ENCODE measurements at regions not wholly inside any gene's neighbourhood (a gene's known extent, or its start where the extent isn't known, plus 50 kb on each side); places are given as distances from the start of the nearest gene placed in this dataset.

DNA sequence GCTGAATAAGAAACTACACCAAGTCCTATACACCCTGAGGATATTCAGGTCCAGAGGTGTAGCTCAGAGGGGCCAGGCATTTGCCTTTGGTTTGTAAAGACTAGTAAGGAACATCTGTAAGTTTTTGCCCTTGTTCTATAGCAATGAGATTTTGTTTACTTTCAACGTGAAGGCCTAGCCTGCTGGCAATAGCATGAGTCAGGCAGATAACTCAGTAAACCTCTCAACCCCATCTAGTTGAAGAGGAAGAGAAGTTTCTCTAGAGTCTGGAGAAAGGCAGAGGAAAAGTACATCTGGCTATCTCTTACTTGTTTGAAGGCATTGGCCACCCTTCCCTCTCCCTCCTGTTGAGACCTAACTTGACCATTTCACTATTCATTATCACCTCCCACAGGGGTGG, 70.3 kb upstream of the ZNF521 start:
- ATAC-seq (ENCODE audit: low read depth) (no peak), DNase-seq (no peak)
- H3K27ac Mint-ChIP-seq = no peak overlapping the region
- H3K9me3 Mint-ChIP-seq (ENCODE audit: insufficient read depth) = no peaks in the 10 kb centered on the region
- POLR2A ChIA-PET = no interaction called here
- Histone ChIP-seq H4K20me1 (ENCODE audit: control insufficient read depth, insufficient read depth, low read length, poor library complexity, severe bottlenecking) (no peaks in the 10 kb centered on the region), H3K36me3 (replicated peaks in 1 of 2; ENCODE audit: control extremely low read depth in 1 of 2, control insufficient read depth in 1 of 2, extremely low read depth in 1 of 2, insufficient read depth in 2 of 2, low read length in 1 of 2) (no peaks in the 10 kb centered on the region), H3K27me3 (replicated peaks in 1 of 4; ENCODE audit: control extremely low read depth in 1 of 4, control insufficient read depth in 3 of 4, insufficient read depth in 4 of 4, low read length in 3 of 4) (peaks cover 0 to 3% (median 0%) of the 10 kb centered on the region in 4 experiments), H3K4me2 (replicated peaks; ENCODE audit: low read depth, low read length, poor library complexity, severe bottlenecking) (no peak overlapping the region), H3K4me1 (ENCODE audit: control insufficient read depth in 2 of 2, insufficient read depth in 2 of 2, low read length in 2 of 2) (no peaks in the 10 kb centered on the region), H3K79me2 (ENCODE audit: control insufficient read depth, insufficient read depth, low read length) (no peaks in the 10 kb centered on the region), H3K4me3 (ENCODE audit: control extremely low read depth in 1 of 5, extremely low read depth in 1 of 5, insufficient read depth in 1 of 5, low read depth in 2 of 5, low read length in 4 of 5) (no peak overlapping the region), H3K9ac (ENCODE audit: low read length) (no peak overlapping the region), H3K27ac (ENCODE audit: low read length in 2 of 2) (no peak overlapping the region), H3K9me3 (ENCODE audit: control extremely low read depth in 1 of 3, control insufficient read depth in 2 of 3, insufficient read depth in 1 of 3, low read length in 2 of 3) (peaks cover 0 to 5% (median 0%) of the 10 kb centered on the region in 3 donors), H2AFZ (ENCODE audit: insufficient read depth, low read depth, low read length, poor library complexity, severe bottlenecking) (no peak overlapping the region)
- no peak overlapping the region for H3K4me3 Mint-ChIP-seq
- intact Hi-C loops (cut with micrococcal nuclease) = no loop called here
- H3K27me3 Mint-ChIP-seq = peaks cover 18% of the 10 kb centered on the region
- no CpG with 5 or more reads among the region's 1 CpG for WGBS (ENCODE audit: insufficient coverage)
- CTCF ChIA-PET = no interaction called here
- no peaks in the 10 kb centered on the region for H3K4me1 Mint-ChIP-seq
- TF ChIP-seq EZH2 (IDR thresholded peaks at IDR 0.05; ENCODE audit: borderline replicate concordance, insufficient read depth, low read depth, low read length, poor library complexity, severe bottlenecking) = no peak
- TF ChIP-seq, protein P1, sequence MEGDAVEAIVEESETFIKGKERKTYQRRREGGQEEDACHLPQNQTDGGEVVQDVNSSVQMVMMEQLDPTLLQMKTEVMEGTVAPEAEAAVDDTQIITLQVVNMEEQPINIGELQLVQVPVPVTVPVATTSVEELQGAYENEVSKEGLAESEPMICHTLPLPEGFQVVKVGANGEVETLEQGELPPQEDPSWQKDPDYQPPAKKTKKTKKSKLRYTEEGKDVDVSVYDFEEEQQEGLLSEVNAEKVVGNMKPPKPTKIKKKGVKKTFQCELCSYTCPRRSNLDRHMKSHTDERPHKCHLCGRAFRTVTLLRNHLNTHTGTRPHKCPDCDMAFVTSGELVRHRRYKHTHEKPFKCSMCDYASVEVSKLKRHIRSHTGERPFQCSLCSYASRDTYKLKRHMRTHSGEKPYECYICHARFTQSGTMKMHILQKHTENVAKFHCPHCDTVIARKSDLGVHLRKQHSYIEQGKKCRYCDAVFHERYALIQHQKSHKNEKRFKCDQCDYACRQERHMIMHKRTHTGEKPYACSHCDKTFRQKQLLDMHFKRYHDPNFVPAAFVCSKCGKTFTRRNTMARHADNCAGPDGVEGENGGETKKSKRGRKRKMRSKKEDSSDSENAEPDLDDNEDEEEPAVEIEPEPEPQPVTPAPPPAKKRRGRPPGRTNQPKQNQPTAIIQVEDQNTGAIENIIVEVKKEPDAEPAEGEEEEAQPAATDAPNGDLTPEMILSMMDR (IDR thresholded peaks at IDR 0.05) = no peak

DNA sequence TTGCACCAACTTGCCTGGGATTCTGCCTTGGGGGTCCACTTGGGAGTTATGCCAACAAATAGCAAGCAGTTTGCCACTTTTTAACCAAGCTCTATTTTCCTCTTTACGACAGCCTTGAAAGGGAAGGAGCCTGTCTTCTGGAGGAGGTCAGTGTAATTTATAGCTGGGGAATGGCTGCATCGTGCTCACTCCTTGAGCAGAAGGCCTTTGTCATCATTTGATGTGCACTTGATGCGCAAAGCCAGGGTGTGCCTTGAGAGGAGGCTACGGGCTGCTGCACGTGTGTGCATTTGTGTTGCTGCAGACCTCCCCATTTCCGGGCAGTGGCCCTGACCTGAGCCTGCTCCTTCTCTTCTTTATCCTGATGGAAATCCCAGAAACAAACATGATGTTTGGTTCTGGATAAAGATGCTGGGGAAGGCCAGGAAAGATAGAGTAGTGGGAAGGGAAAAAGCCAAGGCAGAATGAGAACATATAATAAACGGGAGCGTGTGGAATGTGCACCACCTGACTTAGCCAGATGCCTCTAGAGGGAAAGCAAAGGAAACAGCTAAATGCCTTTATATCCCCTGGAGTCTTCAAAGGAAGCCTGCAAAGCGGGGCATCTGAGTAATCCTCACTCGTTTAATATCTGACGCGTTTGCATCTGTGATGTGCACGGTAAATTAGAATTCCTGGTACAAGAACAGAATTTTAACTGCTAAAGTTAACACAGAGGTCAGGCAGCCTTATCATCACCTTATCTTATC, 68.3 kb upstream of the ZNF521 start:
- H3K4me3 ChIP-seq (ENCODE audit: control extremely low read depth in 1 of 5, extremely low read depth in 1 of 5, insufficient read depth in 1 of 5, low read depth in 2 of 5, low read length in 4 of 5) = no peak overlapping the region
- 47% methylated on average over 6 of the region's 13 CpGs for WGBS (ENCODE audit: insufficient coverage)
- no peaks in the 10 kb centered on the region for H3K4me1 Mint-ChIP-seq
- H3K27ac Mint-ChIP-seq = no peak overlapping the region
- H3K9me3 ChIP-seq (ENCODE audit: control extremely low read depth in 1 of 3, control insufficient read depth in 2 of 3, insufficient read depth in 1 of 3, low read length in 2 of 3) = no peaks in the 10 kb centered on the region
- H3K4me1 ChIP-seq (ENCODE audit: control insufficient read depth in 2 of 2, insufficient read depth in 2 of 2, low read length in 2 of 2) = no peaks in the 10 kb centered on the region
- no peaks in the 10 kb centered on the region for H3K79me2 ChIP-seq (ENCODE audit: control insufficient read depth, insufficient read depth, low read length)
- DNase-seq = no peak
- no peak overlapping the region for H2AFZ ChIP-seq (ENCODE audit: insufficient read depth, low read depth, low read length, poor library complexity, severe bottlenecking)
- no peaks in the 10 kb centered on the region for H3K9me3 Mint-ChIP-seq (ENCODE audit: insufficient read depth)
- no peak overlapping the region for H3K27ac ChIP-seq (ENCODE audit: low read length in 2 of 2)
- no peak overlapping the region for H3K4me3 Mint-ChIP-seq
- POLR2A ChIA-PET = no interaction called here
- H3K27me3 ChIP-seq (replicated peaks in 1 of 4; ENCODE audit: control extremely low read depth in 1 of 4, control insufficient read depth in 3 of 4, insufficient read depth in 4 of 4, low read length in 3 of 4) = peaks cover 0 to 3% (median 0%) of the 10 kb centered on the region in 4 experiments
- no peak for TF ChIP-seq EZH2 (IDR thresholded peaks at IDR 0.05; ENCODE audit: borderline replicate concordance, insufficient read depth, low read depth, low read length, poor library complexity, severe bottlenecking)
- TF ChIP-seq, protein P1 (IDR thresholded peaks at IDR 0.05) = no peak
- ATAC-seq (ENCODE audit: low read depth) = no peak
- peaks cover 13% of the 10 kb centered on the region for H3K27me3 Mint-ChIP-seq
- intact Hi-C loops (cut with micrococcal nuclease) = no loop called here
- H4K20me1 ChIP-seq (ENCODE audit: control insufficient read depth, insufficient read depth, low read length, poor library complexity, severe bottlenecking) = no peaks in the 10 kb centered on the region
- H3K36me3 ChIP-seq (replicated peaks in 1 of 2; ENCODE audit: control extremely low read depth in 1 of 2, control insufficient read depth in 1 of 2, extremely low read depth in 1 of 2, insufficient read depth in 2 of 2, low read length in 1 of 2) = no peaks in the 10 kb centered on the region
- no peak overlapping the region for H3K4me2 ChIP-seq (replicated peaks; ENCODE audit: low read depth, low read length, poor library complexity, severe bottlenecking)
- H3K9ac ChIP-seq (ENCODE audit: low read length) = no peak overlapping the region
- CTCF ChIA-PET = no interaction called here

Measured in B cell (primary cell).